ENCODE measurements at regions not wholly inside any gene's neighbourhood (a gene's known extent, or its start where the extent isn't known, plus 50 kb on each side); places are given as distances from the start of the nearest gene placed in this dataset.
"Not testable (repeated sequence)": the region's sequence is repeated elsewhere in the genome, so short reads cannot be mapped to it uniquely, and the experiment has no call there.

DNA sequence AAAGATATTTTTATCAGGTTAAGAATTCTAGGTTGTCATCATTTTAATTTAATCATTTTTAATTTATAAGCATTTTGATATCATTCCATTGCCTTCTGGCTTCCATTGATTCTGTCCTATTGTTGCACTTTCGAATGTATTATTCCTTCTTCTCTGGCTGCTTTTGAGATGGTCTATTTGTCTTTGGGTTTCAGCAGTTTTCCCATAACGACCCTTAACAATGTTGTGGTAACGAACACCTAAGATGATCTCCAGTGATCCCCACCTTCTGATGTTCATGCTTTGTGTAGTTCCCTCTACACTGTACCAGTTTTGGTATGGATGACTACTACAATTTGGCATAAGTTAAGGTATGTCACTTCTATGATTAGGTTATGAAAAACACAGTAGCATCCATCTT, 59.9 kb downstream of the MINAR1 start:
- DNase-seq: no peak

DNA sequence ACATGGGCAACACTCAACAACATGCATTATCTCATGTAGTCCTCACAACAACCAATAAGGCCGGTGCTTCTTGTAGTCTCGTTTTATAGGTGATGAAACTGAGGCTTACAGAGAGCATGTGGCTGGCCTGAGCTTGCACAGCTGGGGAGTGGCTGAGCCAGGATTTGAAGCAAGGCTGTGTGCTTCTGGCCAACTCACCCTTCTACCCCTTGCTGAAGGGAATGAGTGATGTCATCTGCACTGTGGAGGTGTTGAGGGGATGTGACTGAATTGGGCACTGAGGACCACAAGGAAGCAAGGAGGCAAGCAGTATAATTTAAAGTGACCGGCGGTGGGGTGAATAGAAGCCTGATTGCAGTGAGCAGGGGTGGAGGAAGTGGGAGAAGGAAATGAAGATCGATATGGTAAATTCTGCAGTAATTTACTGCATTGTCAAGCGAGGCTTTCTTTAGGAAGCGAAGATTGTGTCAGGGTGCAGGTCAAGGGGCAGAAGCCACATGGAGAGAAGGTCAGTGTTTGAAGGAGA, 62.3 kb downstream of the MINAR1 start:
- DNase-seq: no peak

DNA sequence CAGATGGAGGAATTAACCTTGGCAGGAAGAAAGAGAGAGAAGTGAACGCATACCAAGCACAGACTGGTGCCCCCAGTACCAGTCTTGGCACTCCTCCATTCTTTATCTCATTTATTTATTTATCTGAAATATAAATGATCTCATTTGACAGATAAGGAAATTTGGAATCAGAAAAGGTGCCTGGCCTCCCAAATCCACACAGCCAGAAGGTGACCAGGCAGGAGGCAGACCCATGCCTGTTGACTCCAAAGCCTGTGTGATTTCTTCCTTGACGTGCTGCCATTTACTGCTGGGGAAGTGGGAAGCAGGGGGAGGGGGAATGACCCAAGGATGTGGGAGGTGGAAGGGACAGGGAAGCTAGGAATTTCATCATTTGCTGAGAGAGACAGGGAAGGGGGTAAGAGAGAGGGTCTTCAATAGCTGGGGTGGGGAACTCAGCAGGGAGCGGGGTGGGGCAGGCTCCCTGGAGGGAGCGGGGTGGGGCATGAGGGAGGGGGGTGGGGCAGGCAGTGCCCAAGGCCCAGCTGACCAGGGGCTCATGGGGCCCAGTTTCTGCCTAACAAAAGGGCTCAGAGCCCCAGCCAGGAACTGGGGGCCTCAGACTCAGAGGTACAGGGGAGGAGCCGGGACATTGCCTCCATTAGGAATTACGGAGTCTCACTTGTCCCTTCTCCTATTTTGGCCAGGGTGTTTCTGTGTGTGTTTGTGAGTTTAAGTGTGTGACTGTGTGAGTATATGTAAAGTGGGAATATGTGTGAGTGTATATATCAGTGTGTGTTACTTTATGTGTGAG, 63.0 kb downstream of the MINAR1 start:
- DNase-seq: no peak

DNA sequence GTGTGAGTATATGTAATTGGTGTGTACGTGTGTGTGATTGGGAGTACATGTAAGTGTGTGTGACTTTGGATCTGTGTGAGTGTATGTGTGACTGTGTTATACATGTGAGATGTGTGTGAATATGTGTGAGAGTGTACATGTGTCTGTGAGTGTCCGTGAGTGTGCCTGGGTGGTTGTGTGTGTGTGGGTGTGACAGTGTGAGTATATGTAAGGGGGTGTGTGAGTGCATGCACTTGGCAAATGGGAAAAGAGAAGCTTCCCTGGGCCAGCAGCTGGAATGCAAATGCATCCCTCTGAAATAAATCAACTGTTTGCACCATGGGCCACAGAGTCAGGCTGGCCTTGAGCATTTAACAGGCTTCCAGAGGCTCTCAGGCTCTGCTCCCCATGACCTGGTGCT, 63.6 kb downstream of the MINAR1 start:
- DNase-seq: no peak

DNA sequence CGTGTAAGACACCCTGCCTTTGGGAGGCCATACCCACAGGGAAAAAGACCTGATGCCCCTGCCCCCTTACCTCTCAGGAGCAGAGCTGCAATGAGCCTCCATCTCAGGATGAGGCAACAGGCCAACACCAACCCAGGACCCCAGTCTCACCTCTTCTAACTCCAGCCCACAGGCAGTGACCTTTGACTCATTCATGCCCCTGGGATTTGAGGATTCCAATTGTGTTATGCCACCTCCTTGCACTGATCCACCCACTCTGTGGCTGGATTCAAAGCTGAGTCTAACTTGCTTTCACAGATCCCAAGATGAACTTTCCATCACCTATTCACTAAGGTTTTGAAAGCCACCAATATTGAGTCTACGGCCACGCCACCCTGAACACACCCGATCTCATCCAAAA, 64.7 kb downstream of the MINAR1 start:
- no peak for DNase-seq

DNA sequence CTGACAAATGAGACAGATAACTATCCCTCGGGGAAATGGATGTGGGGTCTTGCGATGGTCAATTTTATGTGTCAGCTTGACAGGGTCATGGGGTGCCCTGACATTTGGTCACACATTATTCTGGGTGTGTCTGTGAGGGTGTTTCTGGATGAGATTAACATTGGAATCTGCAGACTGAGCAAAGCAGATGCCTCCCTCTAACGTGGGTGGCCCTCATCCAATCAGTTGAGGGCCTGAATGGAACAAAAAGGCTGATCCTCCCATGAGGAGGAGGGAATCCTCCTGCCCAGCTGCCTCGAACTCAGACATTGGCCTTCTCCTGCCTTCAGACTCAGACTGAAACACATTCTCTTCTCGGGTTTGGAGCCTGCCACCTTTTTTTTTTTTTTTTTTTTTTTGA, 69.0 kb downstream of the MINAR1 start:
- DNase-seq: no peak

DNA sequence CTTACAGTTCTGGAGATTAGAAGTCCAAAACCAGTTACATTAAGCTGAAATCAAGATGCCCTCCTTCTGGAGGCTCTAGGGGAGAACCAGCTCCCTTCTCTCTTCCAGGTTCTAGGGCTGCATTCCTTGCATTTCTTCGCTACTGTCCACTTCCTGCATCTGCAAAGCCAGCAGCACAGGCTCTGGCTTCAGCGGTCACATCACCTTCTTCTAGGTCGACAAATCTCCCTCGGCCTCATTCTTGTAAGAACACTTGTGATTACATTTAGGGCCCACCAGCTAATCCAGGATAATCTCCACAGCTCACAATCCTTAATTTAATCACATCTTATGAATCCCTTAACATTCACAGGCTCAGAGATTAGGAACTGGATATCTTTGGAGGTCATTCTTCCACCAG, 73.8 kb downstream of the MINAR1 start:
- no peak for DNase-seq

DNA sequence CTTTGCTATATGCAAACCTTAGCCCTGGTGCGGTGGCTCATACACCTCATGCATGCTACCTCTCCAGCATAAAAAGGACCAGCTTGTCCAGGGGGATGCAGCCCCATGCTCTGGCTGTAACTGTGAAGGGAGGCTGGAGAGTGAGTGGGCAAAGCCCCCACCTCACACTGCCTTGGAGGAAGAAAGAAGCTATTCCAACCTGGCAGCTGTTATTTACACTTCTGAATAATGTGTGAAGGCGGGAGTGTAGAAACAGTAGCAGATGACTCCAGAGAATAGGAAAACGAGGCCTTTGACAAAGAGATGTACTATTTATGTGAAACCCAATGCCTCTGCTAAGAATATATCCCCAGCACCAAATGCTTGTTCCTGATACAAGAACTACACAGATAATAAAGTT, 80.7 kb downstream of the MINAR1 start:
- DNase-seq: not testable (repeated sequence)

DNA sequence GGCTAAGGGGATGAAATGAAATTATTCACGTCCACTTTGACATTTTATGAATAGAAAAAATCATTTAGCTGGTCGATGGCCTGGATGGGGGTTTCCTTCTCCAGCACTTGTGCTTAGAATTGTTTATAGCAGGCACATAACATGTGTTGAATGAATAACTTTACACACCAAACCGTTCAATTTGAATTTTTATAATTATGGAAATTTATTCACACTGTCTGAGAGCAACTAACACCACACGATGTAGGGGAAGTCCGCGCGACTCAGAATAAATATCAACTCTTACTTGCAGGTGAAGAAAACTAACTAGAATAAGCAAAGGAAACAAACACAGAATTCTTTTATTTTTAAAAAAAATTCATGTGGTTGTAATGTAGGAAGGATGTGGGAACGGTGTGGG, 81.3 kb downstream of the MINAR1 start:
- no peak for DNase-seq

DNA sequence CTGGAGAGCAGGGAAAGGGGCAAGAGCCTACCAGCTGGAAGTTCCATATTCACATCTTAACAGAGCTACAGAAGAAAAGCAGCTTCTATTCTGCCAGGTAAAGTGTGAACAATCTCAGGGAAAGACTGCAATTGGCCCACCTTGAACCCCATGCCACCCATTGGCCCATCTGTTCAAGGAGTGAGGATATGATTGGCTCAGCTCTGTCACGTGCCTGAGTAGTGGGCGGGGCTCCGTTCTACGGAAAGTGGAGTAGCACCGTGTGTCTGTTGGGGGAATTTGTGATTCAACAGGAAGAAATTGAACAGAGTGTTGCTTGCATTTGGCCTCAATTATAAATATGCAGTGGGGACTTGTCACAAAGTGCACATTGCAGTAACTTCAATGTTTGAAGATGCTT, 81.8 kb downstream of the MINAR1 start:
- no peak for DNase-seq

DNA sequence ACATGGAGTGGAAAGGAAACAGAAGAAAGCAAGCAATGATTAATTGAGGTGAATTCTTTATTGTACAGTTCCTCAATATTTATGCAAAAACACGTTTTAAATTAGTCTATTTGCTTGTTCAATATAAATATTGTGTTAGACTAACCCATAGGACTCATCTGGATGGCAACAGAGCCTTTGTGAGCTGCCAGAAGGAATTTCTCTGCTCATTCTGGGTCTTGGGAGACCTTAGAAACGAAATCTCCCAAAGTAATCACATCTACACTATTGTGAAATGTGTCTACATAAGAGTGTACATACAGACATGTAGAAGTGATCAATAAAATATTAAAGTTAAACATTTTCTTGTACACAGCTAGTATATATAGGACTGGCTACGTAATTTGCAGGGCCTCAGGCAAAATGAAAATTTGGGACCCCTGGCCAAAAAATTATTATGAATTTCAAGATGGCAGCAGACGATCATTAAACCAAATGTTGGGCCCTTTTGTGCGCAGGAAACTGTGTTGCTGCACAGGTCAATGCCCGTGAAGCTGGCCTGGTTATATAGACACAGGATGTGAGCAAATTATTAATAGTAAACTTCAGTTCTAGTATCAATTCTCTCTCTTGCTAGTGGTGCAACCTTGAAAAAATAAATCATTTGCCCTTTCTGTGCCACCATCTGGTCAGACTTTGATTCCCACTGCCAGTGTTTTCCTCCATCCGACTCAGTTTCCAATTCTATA, 83.3 kb downstream of the MINAR1 start:
- no peak for DNase-seq

DNA sequence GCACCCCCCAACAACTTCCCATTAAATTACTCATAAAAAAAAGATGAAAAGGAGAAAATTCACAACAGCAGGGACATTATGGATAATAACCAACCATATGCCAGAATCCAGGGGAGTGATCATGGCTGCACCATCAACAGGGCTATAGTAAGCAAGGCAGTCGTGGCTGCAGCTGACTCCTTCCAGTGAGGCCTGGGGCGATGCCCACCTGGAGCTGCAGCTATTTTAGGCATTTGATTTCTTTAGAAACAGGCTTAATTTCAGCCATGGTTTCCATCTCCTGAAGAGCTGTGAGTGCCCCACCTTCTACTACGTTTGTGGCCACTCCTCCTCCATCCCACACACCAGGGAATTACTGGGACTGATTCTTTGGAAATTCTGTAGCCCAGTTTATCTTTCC, 84.0 kb downstream of the MINAR1 start:
- no peak for DNase-seq

DNA sequence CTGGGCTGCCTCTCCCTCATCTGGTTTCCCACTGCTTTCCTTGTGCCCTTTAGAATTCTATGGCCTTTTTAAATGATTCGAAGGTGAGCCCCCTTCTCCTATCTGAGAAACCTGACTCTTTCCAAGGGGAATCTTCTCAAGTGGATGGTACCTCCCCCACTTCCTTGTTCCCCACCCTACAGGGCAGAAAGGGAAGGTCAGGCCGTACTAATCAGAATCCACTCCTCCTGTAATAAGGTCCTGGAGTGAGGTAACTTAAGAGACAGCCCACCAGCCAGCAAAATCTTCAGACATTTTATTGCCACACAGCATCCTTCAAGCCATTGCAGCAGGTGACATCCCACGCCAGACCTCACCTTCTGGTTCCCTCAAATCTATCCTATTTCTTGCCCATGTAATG, 84.5 kb downstream of the MINAR1 start:
- DNase-seq: no peak

DNA sequence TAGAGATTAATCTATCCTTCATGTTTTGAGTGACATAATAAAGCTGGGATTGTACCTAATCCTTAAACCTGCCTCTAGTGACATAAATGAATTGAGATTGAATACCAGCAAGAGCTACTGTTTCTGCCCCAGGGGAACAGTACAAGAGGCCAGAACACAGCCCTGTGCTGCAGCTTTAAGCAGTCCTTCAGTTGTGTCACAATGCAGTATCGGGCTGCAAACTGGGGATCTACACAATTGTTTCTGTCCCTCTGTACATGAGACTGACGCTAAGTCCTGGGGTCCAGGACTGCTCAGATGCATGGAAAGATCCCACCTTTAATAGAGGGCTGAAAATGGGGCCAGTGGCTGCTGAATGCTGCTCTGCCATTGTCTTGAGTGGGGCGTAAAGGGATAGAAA, 87.5 kb downstream of the MINAR1 start:
- no peak for DNase-seq

DNA sequence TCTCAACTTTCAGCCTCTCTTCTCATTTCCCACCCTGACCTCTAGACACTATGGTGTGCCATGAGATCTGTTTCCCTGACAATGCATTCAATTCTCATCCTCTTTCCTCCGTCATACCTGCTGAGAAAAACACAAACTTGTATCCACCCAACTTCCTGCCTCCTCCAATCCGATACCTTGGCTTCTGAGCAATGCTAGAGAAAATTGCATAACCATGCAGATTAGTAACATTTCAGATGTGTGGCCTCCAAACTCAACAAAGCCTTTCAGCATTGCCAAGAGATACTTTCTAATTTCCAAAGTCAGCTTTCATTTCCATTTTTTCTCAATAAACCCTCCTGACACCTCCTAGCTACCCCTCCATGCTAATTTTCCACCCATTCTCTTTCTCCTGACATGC, 88.5 kb downstream of the MINAR1 start:
- DNase-seq: no peak

DNA sequence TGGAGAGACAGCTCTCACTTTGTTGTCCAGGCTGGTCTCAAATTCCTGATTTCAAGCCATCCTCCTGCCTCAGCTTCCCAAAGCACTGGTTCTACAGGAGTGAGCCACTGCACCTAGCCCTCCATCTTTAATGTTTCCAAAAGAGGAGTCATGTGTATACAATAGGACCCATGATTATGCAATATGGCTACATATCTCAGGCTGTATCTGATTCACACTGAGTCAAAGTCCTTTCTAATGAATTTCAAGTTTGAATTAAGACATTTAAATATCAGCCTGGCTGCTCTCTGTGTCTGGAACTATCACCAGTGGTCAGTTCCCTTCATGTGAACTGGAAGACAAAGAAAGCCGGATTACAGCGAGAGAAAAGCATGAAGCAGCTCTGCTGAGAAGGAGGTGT, 90.5 kb downstream of the MINAR1 start:
- no peak for DNase-seq

DNA sequence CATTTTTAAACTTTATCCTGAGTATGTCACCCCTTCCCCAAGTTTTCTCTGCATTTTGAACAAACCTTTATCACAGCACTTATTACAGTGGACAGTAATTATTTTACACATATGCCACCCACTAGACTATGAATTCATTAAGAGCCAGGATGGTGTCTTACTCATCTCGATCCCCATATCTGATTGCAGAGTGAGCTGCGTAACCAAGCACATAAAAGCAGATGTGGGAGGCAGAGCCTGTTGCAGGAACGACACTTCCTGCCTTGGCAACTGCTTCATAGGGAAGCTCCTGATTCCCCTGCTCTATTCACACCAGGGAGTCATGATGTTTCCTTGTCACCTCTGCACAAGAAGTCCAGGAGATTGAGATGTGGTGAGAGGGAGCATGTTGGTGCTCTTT, 91.1 kb downstream of the MINAR1 start:
- no peak for DNase-seq

DNA sequence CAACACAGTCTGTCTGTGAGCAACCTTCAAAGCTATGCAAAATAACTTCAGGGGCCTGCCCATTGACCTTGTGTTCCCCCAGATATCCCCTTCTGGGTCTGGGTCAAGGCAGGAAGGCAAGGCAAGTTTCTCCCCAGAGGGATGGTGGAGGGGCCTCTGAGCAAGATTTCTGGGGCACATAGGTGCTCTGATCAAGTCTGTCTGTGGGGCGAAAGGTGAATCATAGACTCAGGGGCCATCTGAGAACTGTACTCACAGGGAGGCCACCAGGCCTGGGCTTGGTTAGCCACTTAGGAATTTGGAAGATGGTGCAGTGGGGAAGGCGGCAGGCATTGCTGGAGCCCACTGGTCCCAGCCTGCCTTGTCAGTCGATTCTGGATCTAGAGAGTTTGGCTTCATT, 92.4 kb downstream of the MINAR1 start:
- DNase-seq: no peak

DNA sequence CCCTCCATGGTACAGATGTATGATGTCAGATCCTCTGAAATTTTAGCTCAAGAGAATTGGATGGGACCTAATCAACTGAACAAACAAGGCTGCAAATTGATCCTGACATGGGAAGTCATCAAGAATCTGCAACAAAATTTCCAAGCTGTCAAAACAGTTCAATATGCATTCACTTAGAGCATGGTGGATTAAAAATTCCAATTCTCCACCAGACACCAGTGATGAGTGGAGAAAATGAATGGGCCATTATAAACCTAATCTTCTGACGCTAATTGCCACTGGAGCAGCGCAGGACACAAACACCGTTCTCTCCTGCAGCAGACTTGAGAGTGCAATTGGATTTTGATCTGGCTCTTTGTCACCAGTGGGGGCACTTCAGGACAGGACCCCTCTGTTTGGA, 94.2 kb downstream of the MINAR1 start:
- no peak for DNase-seq

DNA sequence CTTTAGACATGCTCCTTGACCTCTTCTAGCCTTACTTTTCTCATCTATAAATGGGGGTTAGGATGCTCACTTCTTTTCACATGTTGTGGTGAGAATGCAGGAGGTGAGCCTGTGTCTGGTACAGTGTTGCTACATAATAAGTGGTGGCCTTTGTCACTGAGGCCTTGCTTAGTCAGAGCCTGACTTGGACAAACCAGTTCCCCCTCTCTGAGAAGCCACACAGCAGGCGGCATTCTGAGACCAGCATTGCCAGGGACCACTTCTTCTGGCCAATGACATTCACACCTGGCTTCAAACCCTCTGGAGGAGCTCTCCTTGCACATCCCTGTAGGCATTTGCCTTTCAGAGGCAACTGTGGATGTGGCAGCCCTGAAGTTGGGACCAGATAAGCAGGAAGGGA, 95.7 kb downstream of the MINAR1 start:
- DNase-seq: no peak

DNA sequence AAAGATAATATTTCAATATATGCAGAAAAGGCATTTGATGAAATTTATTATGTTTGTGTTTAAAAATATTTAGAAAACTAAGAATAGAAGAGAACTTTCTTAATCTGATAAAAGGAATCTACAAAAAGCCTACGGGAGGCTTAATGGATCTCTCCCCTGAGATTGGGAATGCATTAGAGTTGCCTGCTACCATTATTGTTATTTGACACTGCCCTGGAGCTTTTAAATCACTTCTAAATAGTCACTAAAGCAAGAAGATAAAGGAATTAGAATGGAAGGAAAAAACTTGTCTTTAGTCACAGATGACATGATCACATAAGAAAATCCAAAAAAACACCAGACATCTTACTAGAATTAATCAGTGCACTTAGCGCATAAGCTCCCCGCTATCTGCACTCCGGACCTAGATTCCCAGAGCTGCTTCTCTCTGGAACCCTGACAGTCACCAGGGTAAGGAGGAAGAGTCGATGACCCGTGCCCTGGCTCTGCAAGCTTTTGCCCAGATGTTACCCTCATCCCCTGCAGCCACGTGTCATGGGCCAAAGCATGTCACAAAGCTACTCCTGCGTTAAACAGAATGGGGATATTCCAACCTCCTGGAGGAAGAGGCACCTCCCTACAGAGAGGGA, 97.1 kb downstream of the MINAR1 start:
- no peak for DNase-seq

DNA sequence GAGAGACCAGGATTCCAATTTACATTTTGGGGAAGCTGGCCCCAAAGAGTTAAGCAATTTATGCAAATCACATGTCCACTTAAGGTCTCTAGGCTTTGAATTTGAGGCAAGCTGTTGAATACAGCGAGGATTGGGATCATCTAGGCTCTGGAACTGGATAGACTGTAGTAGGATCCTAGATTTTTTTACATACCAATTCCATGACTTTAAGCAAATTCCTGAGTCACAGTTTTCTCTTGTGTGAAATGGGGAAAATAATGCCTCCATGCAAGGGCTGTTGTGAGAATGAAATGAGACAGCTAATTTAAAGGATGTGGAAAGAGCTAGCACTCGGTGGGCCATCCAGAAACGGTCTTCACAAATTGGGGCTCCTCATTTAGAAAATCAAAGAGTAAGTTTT, 103.4 kb downstream of the MINAR1 start:
- no peak for DNase-seq

DNA sequence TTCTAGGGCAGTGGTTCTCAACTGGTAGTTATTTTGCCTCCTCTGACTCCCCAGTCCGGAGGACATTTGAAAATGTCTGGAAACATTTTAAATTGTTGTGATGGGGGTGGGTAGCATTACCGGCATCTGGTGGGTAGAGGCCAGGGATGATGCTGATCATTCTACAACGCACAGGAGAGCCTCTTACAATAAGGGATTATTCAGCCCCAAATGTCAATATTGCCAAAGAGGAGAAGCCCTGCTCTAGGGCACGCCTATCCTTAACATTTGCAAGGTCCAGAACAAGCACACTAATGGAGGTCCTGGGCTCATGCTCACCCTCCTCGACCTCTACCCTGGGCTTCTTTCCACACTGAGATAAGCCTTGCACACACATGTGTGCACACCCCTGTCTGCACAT, 106.4 kb downstream of the MINAR1 start:
- DNase-seq: no peak

DNA sequence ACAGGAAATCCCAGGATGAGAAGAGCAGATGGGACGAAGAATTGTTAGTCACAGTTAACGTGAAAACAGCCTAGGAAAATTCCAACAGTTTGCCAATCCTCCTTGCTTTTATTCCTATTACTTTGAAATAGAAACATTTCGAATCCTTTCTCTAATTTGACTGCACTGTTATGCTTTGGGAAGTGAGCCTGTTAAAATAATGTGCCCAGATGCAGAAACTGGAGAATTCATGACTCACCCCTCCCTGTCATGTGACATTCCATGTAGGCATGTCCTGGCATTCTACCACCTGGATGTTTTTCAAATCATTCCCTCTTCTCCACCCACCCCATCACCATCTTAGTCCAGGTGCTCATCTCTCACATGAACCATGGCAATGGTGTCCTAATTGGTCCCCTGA, 107.3 kb downstream of the MINAR1 start:
- DNase-seq: no peak
